WTC11 (cell line): ENCODE measurements at regions not wholly inside any gene's neighbourhood (a gene's known extent, or its start where the extent isn't known, plus 50 kb on each side); places are given as distances from the start of the nearest gene placed in this dataset.

Experiments used
- ATAC-seq: fragments of 200-7000 bp; cut with Tn5 transposase; 2 replicates; pipeline ENCODE4 v1.10.0; 2021; ENCODE audit warnings: mild to moderate bottlenecking, moderate library complexity
- CTCF ChIA-PET: fragments of 300-600 bp; sonication (Branson Sonifier 250); formaldehyde crosslinking; loops from one replicate; lab custom pipeline; 2021; ENCODE audit warnings: antibody characterized with exemption; lab: Charles Lee
- POLR2A ChIA-PET: fragments of 350-600 bp; sonication (Branson Sonifier 250); formaldehyde crosslinking; loops from one replicate; lab custom pipeline; 2021; ENCODE audit warnings: antibody characterized with exemption; lab: Charles Lee
- DNase-seq: peaks from one replicate; pipeline ENCODE4 v3.0.0; 2021; ENCODE audit warnings: low spot score
- H3K27ac Mint-ChIP-seq: 2 replicates; pipeline ENCODE4 v1.8.0; 2021; ENCODE audit warnings: mixed read lengths
- H3K27me3 Mint-ChIP-seq: 2 replicates; pipeline ENCODE4 v1.8.0; 2021; ENCODE audit warnings: low read depth, mild to moderate bottlenecking, moderate library complexity, mixed read lengths
- H3K36me3 Mint-ChIP-seq: 2 replicates; pipeline ENCODE4 v1.8.0; 2021; ENCODE audit warnings: mixed read lengths
- H3K4me1 Mint-ChIP-seq: 2 replicates; pipeline ENCODE4 v1.8.0; 2022; ENCODE audit warnings: mixed read lengths
- H3K4me3 Mint-ChIP-seq: 2 replicates; pipeline ENCODE4 v1.8.0; 2021; ENCODE audit warnings: mild to moderate bottlenecking, moderate library complexity, mixed read lengths
- H3K9me3 Mint-ChIP-seq: 2 replicates; pipeline ENCODE4 v1.8.0; 2021; ENCODE audit warnings: mixed read lengths
- ARID4B ChIP-seq: sonication (generic); formaldehyde crosslinking; IDR thresholded peaks from 2 replicates; pipeline ENCODE4 v1.8.0; 2023; ENCODE audit warnings: missing genetic modification reagents, mild to moderate bottlenecking, borderline replicate concordance
- ATF1 ChIP-seq: sonication (generic); formaldehyde crosslinking; IDR thresholded peaks from 2 replicates; pipeline ENCODE4 v1.8.1; 2023; ENCODE audit warnings: mild to moderate bottlenecking, moderate library complexity, missing genetic modification reagents
- HMGXB4 ChIP-seq: sonication (generic); formaldehyde crosslinking; IDR thresholded peaks from 2 replicates; pipeline ENCODE4 v1.8.1; 2023; ENCODE audit warnings: mild to moderate bottlenecking, moderate library complexity, missing genetic modification reagents
- MAX ChIP-seq: sonication (generic); formaldehyde crosslinking; IDR thresholded peaks from 2 replicates; pipeline ENCODE4 v1.8.0; 2022; ENCODE audit warnings: mild to moderate bottlenecking, missing genetic modification reagents
- MYBL2 ChIP-seq: sonication (generic); formaldehyde crosslinking; IDR thresholded peaks from 2 replicates; pipeline ENCODE4 v1.8.1; 2023; ENCODE audit warnings: mild to moderate bottlenecking, moderate library complexity, missing genetic modification reagents
- NFATC4 ChIP-seq: fragments of 250-450 bp; sonication (Bioruptor Pico); IDR thresholded peaks from 2 replicates; pipeline ENCODE4 v1.9.0; 2021; ENCODE audit warnings: mild to moderate bottlenecking
- NFYB ChIP-seq: sonication (generic); formaldehyde crosslinking; conservative IDR thresholded peaks from 2 replicates; pipeline ENCODE4 v1.8.0; 2022; ENCODE audit warnings: low read depth, missing genetic modification reagents
- PREB ChIP-seq: sonication (generic); formaldehyde crosslinking; IDR thresholded peaks from 2 replicates; pipeline ENCODE4 v1.8.1; 2022; ENCODE audit warnings: mild to moderate bottlenecking, missing genetic modification reagents, moderate library complexity, borderline replicate concordance
- PRRX2 ChIP-seq: fragments of 250-450 bp; sonication (Bioruptor Pico); IDR thresholded peaks from 2 replicates; pipeline ENCODE4 v1.8.0; 2021; ENCODE audit warnings: mild to moderate bottlenecking
- SMAD3 ChIP-seq: sonication (generic); formaldehyde crosslinking; IDR thresholded peaks from 2 replicates; pipeline ENCODE4 v1.8.0; 2022; ENCODE audit warnings: missing genetic modification reagents, mild to moderate bottlenecking, borderline replicate concordance
- SP1 ChIP-seq: sonication (generic); formaldehyde crosslinking; conservative IDR thresholded peaks from 2 replicates; pipeline ENCODE4 v1.8.1; 2022; ENCODE audit warnings: missing genetic modification reagents
- TEAD1 ChIP-seq: sonication (generic); formaldehyde crosslinking; IDR thresholded peaks from 2 replicates; pipeline ENCODE4 v1.8.0; 2022; ENCODE audit warnings: mild to moderate bottlenecking, missing genetic modification reagents
- ZNF121 ChIP-seq: sonication (generic); formaldehyde crosslinking; IDR thresholded peaks from 2 replicates; pipeline ENCODE4 v1.8.0; 2023; ENCODE audit warnings: missing genetic modification reagents
- ZNF138 ChIP-seq: sonication (generic); formaldehyde crosslinking; conservative IDR thresholded peaks from 2 replicates; pipeline ENCODE4 v1.8.1; 2022; ENCODE audit warnings: mild to moderate bottlenecking, moderate library complexity, missing genetic modification reagents
- ZNF416 ChIP-seq: fragments of 250-450 bp; sonication (Bioruptor Pico); IDR thresholded peaks from 2 replicates; pipeline ENCODE4 v1.9.0; 2021; ENCODE audit warnings: mild to moderate bottlenecking, inconsistent platforms
- ZNF425 ChIP-seq: fragments of 250-450 bp; sonication (Bioruptor Pico); conservative IDR thresholded peaks from 2 replicates; pipeline ENCODE4 v1.9.0; 2021; ENCODE audit warnings: mild to moderate bottlenecking

GRCh38 chrX:40414335-40414734, 166.4 kb upstream of the ATP6AP2 start:
- H3K27ac Mint-ChIP-seq = no peak overlapping the region
- TF ChIP-seq SMAD3 (CRISPR knock-in tag) (no peak), MYBL2 (CRISPR knock-in tag) (no peak), ZNF121 (CRISPR knock-in tag) (no peak), ATF1 (CRISPR knock-in tag) (no peak), ZNF416 (no peak), MAX (no peak), TEAD1 (no peak)
- H3K9me3 Mint-ChIP-seq = peaks cover 7% of the 10 kb centered on the region
- ChIA-PET CTCF (no interaction called here), POLR2A (no interaction called here)
- no peaks in the 10 kb centered on the region; the same call in 1 of the 2 replicates for H3K36me3 Mint-ChIP-seq
- H3K27me3 Mint-ChIP-seq = peaks cover 2% of the 10 kb centered on the region; the same call in 1 of the 2 replicates
- H3K4me1 Mint-ChIP-seq = peaks cover 33% of the 10 kb centered on the region
- ATAC-seq (peak; percentile 50), DNase-seq (no peak)
- H3K4me3 Mint-ChIP-seq = no peak overlapping the region

GRCh38 chrX:40411340-40412111, 169.2 kb upstream of the ATP6AP2 start:
- POLR2A ChIA-PET = no interaction called here
- DNase-seq = peak; percentile 14
- H3K27me3 Mint-ChIP-seq = peaks cover 2% of the 10 kb centered on the region; the same call in 1 of the 2 replicates
- ATAC-seq = peak; percentile 70
- peaks cover 8% of the 10 kb centered on the region; the same call in 1 of the 2 replicates for H3K36me3 Mint-ChIP-seq
- peaks cover 33% of the 10 kb centered on the region for H3K4me1 Mint-ChIP-seq
- no peak overlapping the region for H3K4me3 Mint-ChIP-seq
- H3K27ac Mint-ChIP-seq = no peak overlapping the region
- TF ChIP-seq NFATC4 (no peak), NFYB (no peak), SP1 (CRISPR knock-in tag) (no peak)
- peaks cover 20% of the 10 kb centered on the region for H3K9me3 Mint-ChIP-seq
- CTCF ChIA-PET = interaction anchor here (0.5 to 1.7 kb wide), 15 partner anchors 9 to 528 kb away, joined by 3 to 15 read pairs (median 5); no protein-coding TSS in a partner anchor

- DNase-seq (no peak), ATAC-seq (no peak)
- TF ChIP-seq PREB (no peak), PRRX2 (no peak), MAX (no peak), ZNF425 (no peak)
- POLR2A ChIA-PET = no interaction called here
- peaks cover 8% of the 10 kb centered on the region; the same call in 1 of the 2 replicates for H3K36me3 Mint-ChIP-seq
- H3K27me3 Mint-ChIP-seq = peaks cover 2% of the 10 kb centered on the region; the same call in 1 of the 2 replicates
- H3K4me3 Mint-ChIP-seq = no peak overlapping the region
- H3K27ac Mint-ChIP-seq = no peak overlapping the region
- H3K4me1 Mint-ChIP-seq = peaks cover 33% of the 10 kb centered on the region
- CTCF ChIA-PET = interaction anchor here (0.5 to 1.7 kb wide), 14 partner anchors 8 to 528 kb away, joined by 3 to 15 read pairs (median 6); no protein-coding TSS in a partner anchor
- peaks cover 20% of the 10 kb centered on the region for H3K9me3 Mint-ChIP-seq
These were observed 169.9 kb upstream of the ATP6AP2 start for GRCh38 chrX:40410859-40411258.

GRCh38 chrX:40406330-40406859, 174.4 kb upstream of the ATP6AP2 start:
- POLR2A ChIA-PET = no interaction called here
- CTCF ChIA-PET = no interaction called here
- Mint-ChIP-seq H3K27me3 (no peaks in the 10 kb centered on the region), H3K4me1 (peaks cover 15% of the 10 kb centered on the region), H3K36me3 (peaks cover 8% of the 10 kb centered on the region; the same call in 1 of the 2 replicates), H3K4me3 (no peak overlapping the region), H3K9me3 (peaks cover 20% of the 10 kb centered on the region), H3K27ac (no peak overlapping the region)
- DNase-seq = no peak
- no peak for ATAC-seq
- TF ChIP-seq ARID4B (CRISPR knock-in tag) = no peak
- no peak for TF ChIP-seq ZNF138 (CRISPR knock-in tag)
- no peak for TF ChIP-seq SMAD3 (CRISPR knock-in tag)
- TF ChIP-seq HMGXB4 (CRISPR knock-in tag) = no peak
